Left lung (tissue), 4 donors: ENCODE measurements at regions not wholly inside any gene's neighbourhood (a gene's known extent, or its start where the extent isn't known, plus 50 kb on each side); places are given as distances from the start of the nearest gene placed in this dataset.
"Not testable (repeated sequence)": the region's sequence is repeated elsewhere in the genome, so short reads cannot be mapped to it uniquely, and the experiment has no call there.

Experiments
- ATAC-seq: fragments of 200-7000 bp; cut with Tn5 transposase; one replicate; pipeline ENCODE4 v1.9.1; 2020; ENCODE audit warnings: moderate library complexity
- DNase-seq, 4 donors: peaks; one replicate each; pipeline ENCODE4 v3.0.0-alpha.2; 2013 to 2020
- H3K27ac ChIP-seq, 2 donors: fragments of 200-600 bp; sonication (generic) in 1 of 2; one replicate each; pipeline versions ENCODE4 v1.5.0 to v1.8.0; 2020 to 2021
- H3K27me3 ChIP-seq, 2 donors: fragments of 200-600 bp; sonication (generic) in 1 of 2; one replicate each; pipeline versions ENCODE4 v1.5.0 to v1.8.0; 2020 to 2021
- H3K36me3 ChIP-seq, 2 donors: fragments of 200-600 bp; sonication (generic) in 1 of 2; one replicate each; pipeline versions ENCODE4 v1.5.0 to v1.8.0; 2020 to 2021
- H3K4me1 ChIP-seq, 2 donors: fragments of 200-600 bp; one replicate each; pipeline ENCODE4 v1.8.0; 2021
- H3K4me3 ChIP-seq, 2 donors: fragments of 200-600 bp; sonication (generic) in 1 of 2; one replicate each; pipeline versions ENCODE4 v1.5.0 to v1.8.0; 2020 to 2021; ENCODE audit warnings: mild to moderate bottlenecking in 1 of 2
- H3K9me3 ChIP-seq, 2 donors: fragments of 200-600 bp; sonication (generic) in 1 of 2; one replicate each; pipeline versions ENCODE4 v1.5.0 to v1.8.0; 2020 to 2021
- intact Hi-C, 2 donors: fragments of 100-400 bp; cut with DNase I; formaldehyde crosslinking; loops; one replicate each; pipeline versions ENCODE4 v1.11.2 to v1.14.2; 2022
- TF ChIP-seq, protein P1 (sequence below), 2 donors: fragments of 200-600 bp; sonication (generic) in 1 of 2; IDR thresholded peaks; one replicate each; pipeline versions ENCODE4 v1.5.0 to v1.8.0; 2021; ENCODE audit warnings: antibody characterized with exemption in 2 of 2
- donor health status: DM: no; HTN: yes; CAD: no.
- donor health status: DM: no; HTN: no; CAD: no.

DNA sequence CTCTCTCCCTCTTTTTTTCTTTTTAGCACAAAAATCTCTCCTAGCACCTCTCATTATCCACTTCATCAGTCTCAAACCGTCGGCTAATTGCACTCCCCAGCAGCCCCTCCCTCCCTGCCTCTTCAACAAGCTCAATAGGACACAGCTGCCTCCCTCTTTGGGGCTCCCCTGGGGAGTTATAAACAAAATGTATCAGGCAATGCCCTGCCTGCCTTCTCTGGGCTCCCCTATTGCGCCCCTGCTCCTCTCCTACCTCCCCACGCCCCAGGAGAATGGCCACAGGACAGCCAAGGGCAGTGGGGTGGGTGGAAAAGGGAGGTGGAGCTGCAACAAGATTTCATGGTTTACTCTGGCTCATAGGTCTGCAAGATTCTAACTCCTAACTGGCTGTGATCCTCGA lies 147.1 kb upstream of the GRIK3 start:
- Histone ChIP-seq H3K9me3 (no peaks in the 10 kb centered on the region), H3K27me3 (peaks cover 0 to 36% of the 10 kb centered on the region in 2 donors), H3K27ac (no peak overlapping the region), H3K4me1 (no peaks in the 10 kb centered on the region), H3K4me3 (no peak overlapping the region), H3K36me3 (no peaks in the 10 kb centered on the region)
- DNase-seq = no peak
- ATAC-seq = no peak
- intact Hi-C loops = no loop called here
- TF ChIP-seq, protein P1, sequence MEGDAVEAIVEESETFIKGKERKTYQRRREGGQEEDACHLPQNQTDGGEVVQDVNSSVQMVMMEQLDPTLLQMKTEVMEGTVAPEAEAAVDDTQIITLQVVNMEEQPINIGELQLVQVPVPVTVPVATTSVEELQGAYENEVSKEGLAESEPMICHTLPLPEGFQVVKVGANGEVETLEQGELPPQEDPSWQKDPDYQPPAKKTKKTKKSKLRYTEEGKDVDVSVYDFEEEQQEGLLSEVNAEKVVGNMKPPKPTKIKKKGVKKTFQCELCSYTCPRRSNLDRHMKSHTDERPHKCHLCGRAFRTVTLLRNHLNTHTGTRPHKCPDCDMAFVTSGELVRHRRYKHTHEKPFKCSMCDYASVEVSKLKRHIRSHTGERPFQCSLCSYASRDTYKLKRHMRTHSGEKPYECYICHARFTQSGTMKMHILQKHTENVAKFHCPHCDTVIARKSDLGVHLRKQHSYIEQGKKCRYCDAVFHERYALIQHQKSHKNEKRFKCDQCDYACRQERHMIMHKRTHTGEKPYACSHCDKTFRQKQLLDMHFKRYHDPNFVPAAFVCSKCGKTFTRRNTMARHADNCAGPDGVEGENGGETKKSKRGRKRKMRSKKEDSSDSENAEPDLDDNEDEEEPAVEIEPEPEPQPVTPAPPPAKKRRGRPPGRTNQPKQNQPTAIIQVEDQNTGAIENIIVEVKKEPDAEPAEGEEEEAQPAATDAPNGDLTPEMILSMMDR (IDR thresholded peaks at IDR 0.05) = no peak

DNA sequence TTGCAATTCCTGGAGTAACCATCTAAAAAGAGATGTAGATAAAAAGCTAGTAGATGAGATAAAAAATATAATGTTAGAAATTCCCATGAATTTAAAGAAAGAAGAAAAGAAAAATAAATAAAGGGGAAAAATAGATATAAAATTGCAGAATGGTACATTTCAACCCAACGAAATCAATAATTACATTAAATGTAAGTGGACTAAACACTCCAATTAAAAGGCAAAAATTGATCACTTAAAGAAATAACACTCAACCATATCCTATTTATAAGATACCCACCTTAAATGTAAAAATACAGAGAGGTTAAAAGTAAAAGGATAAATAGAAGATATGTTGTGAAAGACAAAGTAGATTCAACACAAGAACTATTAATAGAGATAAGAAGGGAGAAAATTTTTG lies 150.5 kb upstream of the GRIK3 start:
- Histone ChIP-seq H3K9me3 (no peaks in the 10 kb centered on the region), H3K36me3 (no peaks in the 10 kb centered on the region), H3K4me1 (no peaks in the 10 kb centered on the region), H3K4me3 (no peak overlapping the region), H3K27me3 (peaks cover 0 to 46% of the 10 kb centered on the region in 2 donors), H3K27ac (no peak overlapping the region)
- TF ChIP-seq, protein P1 (IDR thresholded peaks at IDR 0.05) = no peak
- no peak for DNase-seq
- intact Hi-C loops = no loop called here
- ATAC-seq = no peak

DNA sequence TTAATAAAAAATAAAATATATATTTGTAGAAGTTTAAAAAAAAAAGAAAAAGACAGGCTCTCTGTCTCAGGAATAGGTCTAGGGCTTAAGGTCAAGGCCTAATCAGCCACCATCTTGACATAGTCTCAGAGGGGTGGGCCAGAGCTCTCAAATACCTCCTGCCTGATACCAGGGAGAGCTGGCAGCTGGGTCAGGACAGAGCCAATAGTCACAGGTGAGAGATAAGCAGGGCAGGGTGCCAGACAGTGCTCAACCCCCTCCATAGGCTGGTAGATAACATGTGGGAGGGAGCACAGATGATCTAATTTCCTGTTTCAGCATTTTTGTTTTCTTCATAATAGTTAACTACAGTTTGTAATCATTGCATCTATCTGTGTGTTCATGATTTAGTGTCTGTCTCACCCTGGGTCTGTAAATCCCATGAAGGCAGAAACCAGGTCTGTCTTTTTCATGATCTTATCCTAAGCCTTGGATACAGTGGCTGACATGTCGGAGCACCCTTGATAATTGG lies 152.0 kb upstream of the GRIK3 start:
- Histone ChIP-seq H3K27me3 (peaks cover 0 to 36% of the 10 kb centered on the region in 2 donors), H3K4me3 (no peak overlapping the region), H3K4me1 (no peaks in the 10 kb centered on the region), H3K27ac (no peak overlapping the region), H3K36me3 (no peaks in the 10 kb centered on the region), H3K9me3 (no peaks in the 10 kb centered on the region)
- intact Hi-C loops = no loop called here
- ATAC-seq (no peak), DNase-seq (no peak)
- TF ChIP-seq, protein P1 (IDR thresholded peaks at IDR 0.05) = no peak

DNA sequence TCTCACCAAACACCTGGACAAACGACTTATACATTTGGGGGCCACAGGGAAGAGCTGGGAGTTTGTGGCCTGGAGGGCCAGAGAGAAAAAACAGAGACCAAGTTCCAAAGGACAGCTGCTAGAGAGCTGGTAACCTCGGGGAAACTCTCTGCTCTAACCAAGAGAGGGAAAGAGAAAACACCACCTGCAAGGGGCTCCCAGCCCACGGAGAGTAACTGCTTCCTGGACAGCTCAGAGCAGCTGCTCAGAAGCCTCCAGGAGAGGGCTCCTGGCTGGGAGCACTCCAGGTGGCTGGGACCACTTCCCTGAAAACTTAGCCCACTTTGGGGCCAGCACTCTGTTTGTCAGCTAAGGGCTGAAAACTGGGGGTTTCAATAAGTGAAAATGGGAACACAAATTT lies 154.8 kb upstream of the GRIK3 start:
- Histone ChIP-seq H3K36me3 (no peaks in the 10 kb centered on the region), H3K4me1 (no peaks in the 10 kb centered on the region), H3K4me3 (no peak overlapping the region), H3K9me3 (no peaks in the 10 kb centered on the region), H3K27ac (no peak overlapping the region), H3K27me3 (peaks cover 0 to 40% of the 10 kb centered on the region in 2 donors)
- TF ChIP-seq, protein P1 (IDR thresholded peaks at IDR 0.05) = no peak
- DNase-seq (no peak), ATAC-seq (no peak)
- intact Hi-C loops = no loop called here

DNA sequence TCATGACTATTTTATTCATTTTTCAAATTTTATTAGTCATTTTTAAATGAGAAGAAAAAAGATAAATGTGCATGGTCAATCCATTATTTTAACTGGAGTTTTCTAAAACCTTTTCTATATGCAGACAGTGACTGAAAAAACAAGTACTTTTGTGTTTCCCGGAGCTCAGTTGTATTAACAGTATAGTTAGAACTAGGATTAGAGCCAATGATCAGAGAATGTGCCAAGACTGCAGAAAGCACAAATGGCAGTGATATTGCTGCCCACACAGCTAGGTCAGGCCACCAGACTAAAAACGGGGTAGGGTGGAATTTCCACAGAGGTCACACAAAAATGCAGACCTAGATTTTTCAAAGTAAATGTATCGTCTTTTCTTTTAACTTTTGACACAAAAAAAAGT lies 163.1 kb upstream of the GRIK3 start:
- ATAC-seq (no peak), DNase-seq (peak in 2 of 4 donors; percentile 6 to 16)
- TF ChIP-seq, protein P1 (IDR thresholded peaks at IDR 0.05) = no peak
- no peak overlapping the region for H3K4me3 ChIP-seq
- H3K9me3 ChIP-seq = peaks cover 0 to 13% of the 10 kb centered on the region in 2 donors
- H3K27ac ChIP-seq = no peak overlapping the region
- H3K4me1 ChIP-seq = no peaks in the 10 kb centered on the region
- peaks cover 0 to 23% of the 10 kb centered on the region in 2 donors for H3K27me3 ChIP-seq
- intact Hi-C loops = no loop called here
- H3K36me3 ChIP-seq = no peaks in the 10 kb centered on the region

DNA sequence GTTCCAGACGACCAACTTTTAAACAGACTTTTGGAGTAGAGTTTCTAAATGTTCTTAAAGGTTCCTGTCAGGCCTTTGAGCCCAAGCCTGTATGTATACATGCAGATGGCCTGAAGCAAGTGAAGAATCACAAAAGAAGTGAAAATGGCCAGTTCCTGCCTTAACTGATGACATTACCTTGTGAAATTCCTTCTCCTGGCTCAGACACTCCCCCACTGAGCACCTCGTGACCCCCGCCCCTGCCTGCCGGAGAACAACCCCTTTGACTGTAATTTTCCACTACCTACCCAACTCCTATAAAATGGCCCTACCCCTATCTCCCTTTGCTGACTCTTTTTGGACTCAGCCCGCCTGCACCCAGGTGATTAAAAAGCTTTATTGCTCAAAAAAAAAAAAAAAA lies 180.0 kb upstream of the GRIK3 start:
- H3K27me3 ChIP-seq, H3K36me3 ChIP-seq, intact Hi-C loops, DNase-seq, H3K4me3 ChIP-seq, H3K9me3 ChIP-seq, H3K27ac ChIP-seq, ATAC-seq, H3K4me1 ChIP-seq: not testable (repeated sequence)
